HL-60 (cell line): ENCODE measurements at regions not wholly inside any gene's neighbourhood (a gene's known extent, or its start where the extent isn't known, plus 50 kb on each side); places are given as distances from the start of the nearest gene placed in this dataset.

Source experiments
- DNase-seq, 2 experiments: peaks; one replicate each; pipeline ENCODE4 v3.0.0-alpha.2; 2010 to 2020; ENCODE audit warnings: low read depth in 1 of 2, low spot score in 1 of 2
- H3K27ac ChIP-seq: fragments of 250-450 bp; sonication (Bioruptor Pico); replicated peaks from 2 replicates; pipeline ENCODE4 v1.5.1; 2020; ENCODE audit warnings: mild to moderate bottlenecking, moderate library complexity
- H3K27me3 ChIP-seq: fragments of 250-450 bp; sonication (Bioruptor Pico); 2 replicates; pipeline ENCODE4 v1.5.1; 2021; ENCODE audit warnings: mild to moderate bottlenecking, moderate library complexity; ENCODE audit not compliant: insufficient read depth, poor library complexity, severe bottlenecking
- H3K4me3 ChIP-seq: replicated peaks from 2 replicates; pipeline ENCODE4 v1.5.1; 2011; ENCODE audit warnings: mild to moderate bottlenecking, control low read depth, low read length; ENCODE audit not compliant: insufficient read depth
- GABPA ChIP-seq: IDR thresholded peaks from 2 replicates; pipeline ENCODE4 v1.6.1; 2012; ENCODE audit warnings: low read depth
- POLR2AphosphoS5 ChIP-seq: IDR thresholded peaks from 2 replicates; pipeline ENCODE4 v1.6.1; 2012; ENCODE audit warnings: low read depth
- SPI1 ChIP-seq: IDR thresholded peaks from 2 replicates; pipeline ENCODE4 v1.6.1; 2012; ENCODE audit warnings: low read depth, mild to moderate bottlenecking, borderline replicate concordance
- TF ChIP-seq, protein P1 (sequence below): IDR thresholded peaks from 2 replicates; pipeline ENCODE4 v1.6.1; 2012; ENCODE audit warnings: low read depth; ENCODE audit not compliant: insufficient replicate concordance
- TF ChIP-seq, protein P2 (sequence below): IDR thresholded peaks from one replicate; pipeline ENCODE4 v1.5.1; 2011; ENCODE audit warnings: low read length, control low read depth, inconsistent platforms; ENCODE audit not compliant: insufficient read depth

GRCh38 chr2:67836866-67837265, 225.9 kb downstream of the C1D start:
- no peak for DNase-seq
- Histone ChIP-seq H3K27me3 (no peaks in the 10 kb centered on the region), H3K4me3 (no peak overlapping the region), H3K27ac (no peak overlapping the region)
- no peak for TF ChIP-seq GABPA
- TF ChIP-seq, protein P1, sequence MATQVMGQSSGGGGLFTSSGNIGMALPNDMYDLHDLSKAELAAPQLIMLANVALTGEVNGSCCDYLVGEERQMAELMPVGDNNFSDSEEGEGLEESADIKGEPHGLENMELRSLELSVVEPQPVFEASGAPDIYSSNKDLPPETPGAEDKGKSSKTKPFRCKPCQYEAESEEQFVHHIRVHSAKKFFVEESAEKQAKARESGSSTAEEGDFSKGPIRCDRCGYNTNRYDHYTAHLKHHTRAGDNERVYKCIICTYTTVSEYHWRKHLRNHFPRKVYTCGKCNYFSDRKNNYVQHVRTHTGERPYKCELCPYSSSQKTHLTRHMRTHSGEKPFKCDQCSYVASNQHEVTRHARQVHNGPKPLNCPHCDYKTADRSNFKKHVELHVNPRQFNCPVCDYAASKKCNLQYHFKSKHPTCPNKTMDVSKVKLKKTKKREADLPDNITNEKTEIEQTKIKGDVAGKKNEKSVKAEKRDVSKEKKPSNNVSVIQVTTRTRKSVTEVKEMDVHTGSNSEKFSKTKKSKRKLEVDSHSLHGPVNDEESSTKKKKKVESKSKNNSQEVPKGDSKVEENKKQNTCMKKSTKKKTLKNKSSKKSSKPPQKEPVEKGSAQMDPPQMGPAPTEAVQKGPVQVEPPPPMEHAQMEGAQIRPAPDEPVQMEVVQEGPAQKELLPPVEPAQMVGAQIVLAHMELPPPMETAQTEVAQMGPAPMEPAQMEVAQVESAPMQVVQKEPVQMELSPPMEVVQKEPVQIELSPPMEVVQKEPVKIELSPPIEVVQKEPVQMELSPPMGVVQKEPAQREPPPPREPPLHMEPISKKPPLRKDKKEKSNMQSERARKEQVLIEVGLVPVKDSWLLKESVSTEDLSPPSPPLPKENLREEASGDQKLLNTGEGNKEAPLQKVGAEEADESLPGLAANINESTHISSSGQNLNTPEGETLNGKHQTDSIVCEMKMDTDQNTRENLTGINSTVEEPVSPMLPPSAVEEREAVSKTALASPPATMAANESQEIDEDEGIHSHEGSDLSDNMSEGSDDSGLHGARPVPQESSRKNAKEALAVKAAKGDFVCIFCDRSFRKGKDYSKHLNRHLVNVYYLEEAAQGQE = no peak
- TF ChIP-seq, protein P2, sequence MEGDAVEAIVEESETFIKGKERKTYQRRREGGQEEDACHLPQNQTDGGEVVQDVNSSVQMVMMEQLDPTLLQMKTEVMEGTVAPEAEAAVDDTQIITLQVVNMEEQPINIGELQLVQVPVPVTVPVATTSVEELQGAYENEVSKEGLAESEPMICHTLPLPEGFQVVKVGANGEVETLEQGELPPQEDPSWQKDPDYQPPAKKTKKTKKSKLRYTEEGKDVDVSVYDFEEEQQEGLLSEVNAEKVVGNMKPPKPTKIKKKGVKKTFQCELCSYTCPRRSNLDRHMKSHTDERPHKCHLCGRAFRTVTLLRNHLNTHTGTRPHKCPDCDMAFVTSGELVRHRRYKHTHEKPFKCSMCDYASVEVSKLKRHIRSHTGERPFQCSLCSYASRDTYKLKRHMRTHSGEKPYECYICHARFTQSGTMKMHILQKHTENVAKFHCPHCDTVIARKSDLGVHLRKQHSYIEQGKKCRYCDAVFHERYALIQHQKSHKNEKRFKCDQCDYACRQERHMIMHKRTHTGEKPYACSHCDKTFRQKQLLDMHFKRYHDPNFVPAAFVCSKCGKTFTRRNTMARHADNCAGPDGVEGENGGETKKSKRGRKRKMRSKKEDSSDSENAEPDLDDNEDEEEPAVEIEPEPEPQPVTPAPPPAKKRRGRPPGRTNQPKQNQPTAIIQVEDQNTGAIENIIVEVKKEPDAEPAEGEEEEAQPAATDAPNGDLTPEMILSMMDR = no peak
- no peak for TF ChIP-seq SPI1
- no peak for TF ChIP-seq POLR2AphosphoS5

GRCh38 chr2:67838205-67838604, 224.6 kb downstream of the C1D start:
- Histone ChIP-seq H3K27ac (no peak overlapping the region), H3K27me3 (no peaks in the 10 kb centered on the region), H3K4me3 (no peak overlapping the region)
- DNase-seq = no peak
- TF ChIP-seq SPI1 = no peak
- no peak for TF ChIP-seq GABPA
- TF ChIP-seq POLR2AphosphoS5 = no peak
- TF ChIP-seq, protein P2 = no peak
- TF ChIP-seq, protein P1 = no peak

GRCh38 chr2:67839242-67839641, 223.6 kb downstream of the C1D start:
- no peak for DNase-seq
- no peak overlapping the region for H3K4me3 ChIP-seq
- no peak overlapping the region for H3K27ac ChIP-seq
- no peak for TF ChIP-seq GABPA
- no peak for TF ChIP-seq SPI1
- TF ChIP-seq POLR2AphosphoS5 = no peak
- TF ChIP-seq, protein P2 = no peak
- H3K27me3 ChIP-seq = no peaks in the 10 kb centered on the region

GRCh38 chr2:67839668-67840067, 223.1 kb downstream of the C1D start:
- H3K27ac ChIP-seq = no peak overlapping the region
- DNase-seq = no peak
- TF ChIP-seq, protein P1 = no peak
- no peak for TF ChIP-seq POLR2AphosphoS5
- no peak for TF ChIP-seq GABPA
- TF ChIP-seq, protein P2 = no peak
- no peak for TF ChIP-seq SPI1
- no peaks in the 10 kb centered on the region for H3K27me3 ChIP-seq
- no peak overlapping the region for H3K4me3 ChIP-seq
